GM23248 (cell line): ENCODE measurements at regions not wholly inside any gene's neighbourhood (a gene's known extent, or its start where the extent isn't known, plus 50 kb on each side); places are given as distances from the start of the nearest gene placed in this dataset.

Source experiments
- DNase-seq: peaks from one replicate; pipeline ENCODE4 v3.0.0-alpha.2; 2015
- H2AFZ ChIP-seq: fragments of 200-600 bp; sonication (generic); 2 replicates; pipeline ENCODE4 v1.6.1; 2016; ENCODE audit warnings: antibody characterized with exemption
- H3F3A ChIP-seq: fragments of 200-600 bp; sonication (generic); 2 replicates; pipeline ENCODE4 v1.6.1; 2016; ENCODE audit warnings: mild to moderate bottlenecking, antibody characterized with exemption, mixed run types; ENCODE audit not compliant: insufficient read depth
- H3K27ac ChIP-seq: fragments of 200-600 bp; sonication (generic); 2 replicates; pipeline ENCODE4 v1.5.1; 2016; ENCODE audit warnings: mild to moderate bottlenecking
- H3K27me3 ChIP-seq: fragments of 200-600 bp; sonication (generic); replicated peaks from 2 replicates; pipeline ENCODE4 v1.6.1; 2016; ENCODE audit warnings: mild to moderate bottlenecking; ENCODE audit not compliant: insufficient read depth
- H3K36me3 ChIP-seq: fragments of 200-600 bp; sonication (generic); 2 replicates; pipeline ENCODE4 v1.6.1; 2016; ENCODE audit warnings: low read depth, mild to moderate bottlenecking
- H3K4me1 ChIP-seq: fragments of 200-600 bp; sonication (generic); 2 replicates; pipeline ENCODE4 v1.6.1; 2016; ENCODE audit warnings: mild to moderate bottlenecking; ENCODE audit not compliant: insufficient read depth
- H3K4me2 ChIP-seq: fragments of 200-600 bp; sonication (generic); one replicate; pipeline ENCODE4 v1.6.1; 2016; ENCODE audit warnings: mild to moderate bottlenecking; ENCODE audit not compliant: unreplicated experiment
- H3K4me3 ChIP-seq: fragments of 200-600 bp; sonication (generic); 2 replicates; pipeline ENCODE4 v1.5.1; 2016; ENCODE audit warnings: mild to moderate bottlenecking
- H3K79me2 ChIP-seq: fragments of 200-600 bp; sonication (generic); 2 replicates; pipeline ENCODE4 v1.6.1; 2016; ENCODE audit warnings: mild to moderate bottlenecking; ENCODE audit not compliant: insufficient read depth
- H3K9ac ChIP-seq: fragments of 200-600 bp; sonication (generic); 2 replicates; pipeline ENCODE4 v1.6.1; 2016; ENCODE audit warnings: mild to moderate bottlenecking
- H3K9me2 ChIP-seq: fragments of 200-600 bp; sonication (generic); 2 replicates; pipeline ENCODE4 v1.6.1; 2016; ENCODE audit warnings: mixed run types, mild to moderate bottlenecking, moderate library complexity; ENCODE audit not compliant: insufficient read depth
- H3K9me3 ChIP-seq: fragments of 200-600 bp; sonication (generic); one replicate; pipeline ENCODE4 v1.6.1; 2017; ENCODE audit warnings: low read depth
- H4K20me1 ChIP-seq: fragments of 200-600 bp; sonication (generic); 2 replicates; pipeline ENCODE4 v1.6.0; 2016; ENCODE audit not compliant: insufficient read depth
- EZH2 ChIP-seq: fragments of 200-600 bp; sonication (generic); IDR thresholded peaks from 2 replicates; pipeline ENCODE4 v1.6.1; 2018; ENCODE audit warnings: antibody characterized with exemption, mild to moderate bottlenecking; ENCODE audit not compliant: insufficient read depth, poor library complexity, severe bottlenecking
- EZH2phosphoT487 ChIP-seq: fragments of 200-600 bp; sonication (generic); IDR thresholded peaks from 2 replicates; pipeline ENCODE4 v1.6.1; 2018; ENCODE audit warnings: antibody characterized with exemption, moderate library complexity, mild to moderate bottlenecking, low read depth; ENCODE audit not compliant: insufficient read depth
- WGBS, 2 experiments: methylation state at CpG; one replicate each; pipeline ENCODE4 v1.1.6; 2015 to 2017; ENCODE audit warnings: low lambda C conversion rate in 2 of 2, low coverage in 1 of 2; ENCODE audit errors: missing lambda C conversion rate in 2 of 2; 5-methylcytosine and 5-hydroxymethylcytosine counted together
- in situ Hi-C: fragments of 300-500 bp; cut with MboI; formaldehyde crosslinking; loops from 2 replicates; pipeline ENCODE4 v1.15.0; 2020

DNA sequence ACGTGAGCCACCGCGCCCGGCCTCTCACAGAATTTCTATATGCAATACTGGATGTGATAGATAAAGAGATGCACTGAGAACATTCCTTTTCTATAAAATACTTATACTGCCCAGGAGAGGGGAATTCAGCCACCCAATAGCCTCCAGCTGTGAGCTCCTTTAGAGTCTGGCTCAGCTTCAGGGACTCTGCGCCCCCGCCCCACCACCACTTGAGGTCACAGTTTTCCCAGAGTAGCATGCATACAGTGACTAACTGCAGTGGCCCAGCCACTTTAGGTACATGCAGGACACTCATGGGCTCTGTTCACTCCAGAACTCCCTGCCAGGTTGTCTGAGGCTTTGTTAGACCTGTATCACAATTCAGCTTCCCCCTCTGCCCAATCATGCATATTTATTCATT lies 144.4 kb upstream of the TET2 start:
- H2AFZ ChIP-seq, result no peak overlapping the region
- H3K9me3 ChIP-seq, result peaks cover 3% of the 10 kb centered on the region
- H4K20me1 ChIP-seq, result no peaks in the 10 kb centered on the region
- H3K9me2 ChIP-seq, result no peaks in the 10 kb centered on the region
- no peaks in the 10 kb centered on the region for H3F3A ChIP-seq
- no peak for TF ChIP-seq EZH2
- TF ChIP-seq EZH2phosphoT487, result no peak
- no peak overlapping the region for H3K27ac ChIP-seq
- no peak overlapping the region for H3K4me3 ChIP-seq
- no peaks in the 10 kb centered on the region for H3K36me3 ChIP-seq
- in situ Hi-C loops, result no loop called here
- no peaks in the 10 kb centered on the region for H3K79me2 ChIP-seq
- 56 to 62% methylated on average over 6 of the region's 6 CpGs for whole genome bisulfite sequencing, 2 experiments
- no peaks in the 10 kb centered on the region for H3K4me1 ChIP-seq
- H3K27me3 ChIP-seq, result no peaks in the 10 kb centered on the region
- no peak overlapping the region for H3K9ac ChIP-seq
- DNase-seq, result no peak
- no peak overlapping the region for H3K4me2 ChIP-seq

DNA sequence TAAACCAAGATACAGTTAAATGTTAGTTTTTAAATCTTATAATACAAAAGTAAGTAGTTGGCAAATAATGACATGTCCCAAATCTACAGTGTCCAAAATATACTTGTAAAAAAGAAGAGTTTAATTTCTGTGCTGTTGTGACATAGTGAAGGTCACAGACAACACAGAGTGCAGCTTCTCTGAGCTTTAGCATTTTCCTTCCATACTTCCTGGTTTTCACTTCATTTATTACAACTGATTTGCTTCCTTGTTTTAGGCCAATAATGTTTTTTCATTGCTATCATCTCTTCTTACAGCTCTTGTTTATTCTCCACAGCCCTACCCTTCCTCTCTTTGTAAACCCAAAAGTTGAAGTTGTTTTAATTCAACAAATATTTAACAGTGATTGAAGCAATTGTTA lies 132.4 kb upstream of the TET2 start:
- TF ChIP-seq EZH2phosphoT487, result no peak
- no peak for TF ChIP-seq EZH2
- H3K36me3 ChIP-seq, result no peaks in the 10 kb centered on the region
- H3K9ac ChIP-seq, result no peak overlapping the region
- no peaks in the 10 kb centered on the region for H3K27me3 ChIP-seq
- H3F3A ChIP-seq, result no peaks in the 10 kb centered on the region
- no peaks in the 10 kb centered on the region for H3K4me1 ChIP-seq
- H3K4me2 ChIP-seq, result no peak overlapping the region
- no peak overlapping the region for H3K4me3 ChIP-seq
- DNase-seq, result no peak
- no peaks in the 10 kb centered on the region for H3K9me2 ChIP-seq
- no peaks in the 10 kb centered on the region for H3K9me3 ChIP-seq
- H3K79me2 ChIP-seq, result no peaks in the 10 kb centered on the region
- H2AFZ ChIP-seq, result no peak overlapping the region
- H4K20me1 ChIP-seq, result no peaks in the 10 kb centered on the region
- in situ Hi-C loops, result no loop called here
- no peak overlapping the region for H3K27ac ChIP-seq

DNA sequence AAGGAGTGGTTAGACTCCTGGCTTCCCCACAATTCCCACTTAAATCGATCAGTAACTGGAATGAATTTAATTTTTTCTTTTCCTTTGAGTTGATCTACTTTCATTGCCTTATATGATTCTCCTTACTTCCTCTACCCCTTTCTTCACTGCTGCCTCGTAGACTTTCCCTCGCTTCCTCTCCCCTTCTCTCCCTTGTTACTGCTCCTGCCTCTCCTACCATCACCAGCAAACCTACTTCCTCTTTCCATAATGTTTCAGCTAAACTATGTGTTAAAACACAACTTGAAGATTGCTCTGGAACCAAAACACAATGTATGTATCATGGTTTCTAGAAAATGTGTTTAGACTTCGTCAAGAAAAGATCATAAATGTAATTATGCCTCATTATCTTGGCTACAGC lies 132.0 kb upstream of the TET2 start:
- Histone ChIP-seq H3K79me2 (no peaks in the 10 kb centered on the region), H3K9me3 (no peaks in the 10 kb centered on the region), H3K4me3 (no peak overlapping the region), H2AFZ (no peak overlapping the region), H3K9me2 (no peaks in the 10 kb centered on the region), H4K20me1 (no peaks in the 10 kb centered on the region), H3K27me3 (no peaks in the 10 kb centered on the region), H3K27ac (no peak overlapping the region), H3K36me3 (no peaks in the 10 kb centered on the region), H3K9ac (no peak overlapping the region), H3F3A (no peaks in the 10 kb centered on the region), H3K4me1 (no peaks in the 10 kb centered on the region), H3K4me2 (no peak overlapping the region)
- in situ Hi-C loops, result no loop called here
- DNase-seq, result no peak
- 24 to 27% methylated on average over 4 of the region's 4 CpGs for WGBS, 2 experiments
- TF ChIP-seq EZH2phosphoT487, result no peak
- no peak for TF ChIP-seq EZH2

DNA sequence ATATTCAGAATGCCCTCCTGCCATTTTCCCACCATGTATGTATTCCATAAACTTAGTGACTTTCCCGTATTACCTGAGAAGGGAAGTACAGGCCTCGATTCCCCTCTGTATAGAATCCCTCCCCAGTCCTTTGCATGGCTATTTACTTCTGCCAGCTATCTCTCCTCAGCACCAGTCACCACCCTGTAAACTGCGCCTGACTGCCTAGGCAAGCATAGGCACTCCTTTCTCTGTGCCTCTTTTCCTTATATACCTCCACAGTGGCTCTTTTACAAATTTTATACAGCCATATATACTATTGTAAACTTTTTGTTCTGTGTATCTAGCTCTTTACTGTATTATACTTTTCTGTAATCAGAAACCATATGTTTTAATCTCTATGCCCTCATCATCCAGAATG lies 130.9 kb upstream of the TET2 start:
- no peaks in the 10 kb centered on the region for H3K79me2 ChIP-seq
- H4K20me1 ChIP-seq, result no peaks in the 10 kb centered on the region
- DNase-seq, result no peak
- H3K9me2 ChIP-seq, result no peaks in the 10 kb centered on the region
- H3K4me2 ChIP-seq, result no peak overlapping the region
- no peak overlapping the region for H3K9ac ChIP-seq
- no peak overlapping the region for H2AFZ ChIP-seq
- no peaks in the 10 kb centered on the region for H3K9me3 ChIP-seq
- no peaks in the 10 kb centered on the region for H3K36me3 ChIP-seq
- no peak overlapping the region for H3K27ac ChIP-seq
- no peaks in the 10 kb centered on the region for H3K4me1 ChIP-seq
- no peak overlapping the region for H3K4me3 ChIP-seq
- in situ Hi-C loops, result no loop called here
- no peaks in the 10 kb centered on the region for H3K27me3 ChIP-seq
- TF ChIP-seq EZH2phosphoT487 (no peak), EZH2 (no peak)
- 9 to 14% methylated on average over 3 of the region's 3 CpGs for WGBS, 2 experiments
- no peaks in the 10 kb centered on the region for H3F3A ChIP-seq
